ENCODE measurements at regions not wholly inside any gene's neighbourhood (a gene's known extent, or its start where the extent isn't known, plus 50 kb on each side); places are given as distances from the start of the nearest gene placed in this dataset.

GRCh38 chr10:131585761-131586160, 274.2 kb upstream of the TCERG1L start:
- DNase-seq, result no peak

GRCh38 chr10:131586958-131587357, 275.4 kb upstream of the TCERG1L start:
- DNase-seq, result no peak

DNA sequence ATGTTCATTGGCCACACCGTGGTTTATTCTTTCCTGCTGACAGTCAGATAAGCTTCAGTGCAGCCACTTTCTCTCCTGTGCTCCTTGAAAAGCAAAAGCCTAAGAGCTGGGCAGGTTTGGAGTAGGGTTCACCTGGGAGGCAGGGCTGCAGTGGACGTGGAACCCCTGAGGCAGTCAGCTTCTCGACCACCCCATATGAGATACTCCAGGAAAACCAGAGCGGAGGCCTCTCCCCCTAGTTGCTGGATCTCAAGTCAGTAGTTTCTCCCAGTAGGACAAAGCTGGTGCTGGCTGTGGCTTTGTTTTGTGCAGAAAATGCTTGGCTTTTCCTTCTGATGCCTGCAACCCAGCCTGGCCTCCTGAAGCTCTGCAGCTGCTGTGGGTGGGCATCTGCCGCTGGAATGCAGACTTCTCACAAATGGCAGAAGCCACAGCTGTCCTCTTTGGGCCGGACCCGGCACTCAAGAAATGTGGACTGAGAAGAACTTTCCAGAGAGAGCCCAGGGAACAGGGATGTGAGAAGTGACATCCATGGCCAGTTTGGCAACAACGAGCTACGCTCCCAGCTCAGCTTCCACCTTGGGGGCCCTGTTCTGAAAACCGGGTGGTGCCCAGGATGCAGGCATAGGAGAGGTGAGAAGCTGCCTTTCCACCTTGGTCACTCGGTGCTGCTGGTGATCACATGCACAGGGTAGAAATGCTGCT, 276.6 kb upstream of the TCERG1L start:
- DNase-seq, result no peak

DNA sequence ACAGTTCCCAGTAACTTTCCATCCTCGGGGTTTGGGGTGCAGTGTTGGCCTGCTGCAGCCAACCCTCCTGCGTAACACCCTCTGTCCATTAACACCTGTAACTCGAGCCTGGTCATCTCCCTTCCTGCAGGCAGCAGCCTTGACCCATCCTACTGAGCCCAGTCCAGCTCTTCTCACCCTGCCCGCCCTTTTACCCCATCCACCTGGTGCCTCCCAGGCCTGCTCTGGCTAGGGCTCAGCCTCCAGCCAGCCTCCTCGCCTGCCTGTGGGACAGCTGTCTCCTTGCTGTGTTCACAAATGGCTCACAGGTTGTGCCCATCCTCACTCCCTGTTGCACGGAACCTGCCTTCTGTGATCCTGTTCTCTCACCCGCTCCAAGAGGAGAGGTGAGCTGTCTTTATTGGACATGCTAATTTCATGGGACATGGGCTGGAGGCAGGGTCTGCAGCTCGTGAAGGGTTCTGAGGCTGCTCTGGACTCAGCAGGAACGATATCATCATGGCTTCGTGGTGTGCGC, 277.2 kb upstream of the TCERG1L start:
- DNase-seq, result no peak

GRCh38 chr10:131590567-131590966, 279.0 kb upstream of the TCERG1L start:
- no peak for DNase-seq

GRCh38 chr10:131591936-131592335, 280.4 kb upstream of the TCERG1L start:
- no peak for DNase-seq

DNA sequence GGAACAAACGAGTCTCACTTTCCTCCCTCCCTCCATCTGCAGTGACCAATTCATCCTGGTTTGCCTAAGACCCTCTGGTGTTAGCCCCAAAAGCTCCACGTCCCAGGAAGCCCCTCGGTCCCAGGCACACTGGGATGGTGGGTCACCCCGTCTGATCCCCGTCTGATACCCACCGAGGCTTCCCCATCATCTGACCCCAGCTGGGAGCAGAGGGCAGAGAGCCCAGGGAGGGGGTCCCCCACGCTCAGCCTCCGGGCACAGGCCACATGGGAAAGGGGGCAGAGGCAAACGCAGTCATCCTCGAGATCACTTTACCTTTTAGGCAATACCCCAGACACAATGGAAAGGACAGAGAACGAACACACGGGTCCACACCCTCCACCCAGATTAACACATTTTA, 291.6 kb upstream of the PPP2R2D start:
- DNase-seq, result no peak

DNA sequence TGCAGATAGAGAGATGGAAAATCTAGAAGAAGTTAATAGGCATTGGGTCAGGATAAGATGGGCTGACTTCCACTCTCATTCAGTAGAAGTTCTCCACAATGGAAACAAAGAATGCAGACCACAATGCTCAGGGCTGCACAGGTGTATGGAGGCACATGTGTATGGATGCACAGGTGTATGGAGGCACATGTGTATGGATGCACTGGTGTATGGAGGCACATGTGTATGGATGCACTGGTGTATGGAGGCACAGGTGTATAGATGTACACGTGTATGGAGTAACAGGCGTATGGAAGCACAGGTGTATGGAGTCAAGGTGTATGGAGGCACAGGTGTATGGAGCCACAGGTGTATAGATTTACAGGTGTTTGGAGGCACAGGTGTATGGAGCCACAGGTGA, 285.7 kb upstream of the PPP2R2D start:
- DNase-seq, result no peak

DNA sequence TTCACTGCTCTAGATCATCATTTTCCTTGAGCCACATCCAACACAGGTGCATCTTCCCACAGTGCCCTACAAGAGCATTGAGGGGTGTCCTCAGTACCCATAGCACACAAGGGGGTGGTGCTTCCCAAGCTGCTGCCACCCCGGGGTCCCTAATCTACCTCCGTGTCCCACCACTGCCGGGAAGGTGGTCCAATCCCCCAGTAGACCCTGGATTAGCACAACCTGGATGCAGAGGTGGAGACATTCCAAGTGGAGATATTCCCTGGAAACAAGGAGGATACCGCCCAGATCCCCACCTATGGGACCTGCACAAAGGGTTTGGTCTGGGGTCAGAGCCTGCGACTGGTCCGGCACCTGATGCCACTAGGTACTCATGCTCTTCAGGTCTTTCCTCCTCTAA, 284.8 kb upstream of the PPP2R2D start:
- no peak for DNase-seq

DNA sequence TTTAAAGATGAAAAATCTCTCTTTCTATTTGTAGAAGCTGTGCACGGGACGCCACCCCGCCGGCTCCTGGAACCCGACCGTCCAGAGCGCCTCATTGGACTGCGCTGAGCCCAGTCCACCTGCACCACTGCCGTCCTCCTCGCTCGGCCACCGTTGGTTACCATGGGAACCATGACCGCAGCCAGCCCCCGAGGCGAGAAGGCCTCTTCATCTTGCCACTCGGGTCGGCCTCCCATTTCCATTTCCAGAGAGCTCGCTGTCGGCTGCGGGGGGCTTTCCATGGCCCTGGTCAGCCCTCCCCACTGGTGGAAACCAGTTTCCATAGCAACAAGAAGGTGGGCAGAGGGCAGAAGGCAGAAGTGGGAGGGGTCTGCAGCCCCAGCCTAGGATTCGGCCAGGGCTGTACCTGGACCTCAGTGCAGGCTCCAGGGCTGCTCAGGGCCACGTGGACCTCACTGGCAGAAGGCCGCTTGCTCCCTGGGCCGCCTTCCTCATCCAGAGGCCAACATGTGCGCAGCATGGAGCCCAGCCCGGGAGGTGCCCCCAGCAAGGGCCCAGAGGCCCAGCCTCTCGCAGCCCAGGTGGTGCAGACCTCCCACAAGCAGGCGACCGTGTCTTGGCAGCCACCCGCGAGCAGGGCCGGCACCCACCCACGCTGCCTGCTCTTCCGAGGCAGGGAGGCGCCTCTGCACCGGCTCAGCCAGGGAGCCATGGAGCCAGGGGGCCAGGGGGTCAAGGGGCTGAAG, 283.5 kb upstream of the PPP2R2D start:
- DNase-seq, result peak; percentile 62

DNA sequence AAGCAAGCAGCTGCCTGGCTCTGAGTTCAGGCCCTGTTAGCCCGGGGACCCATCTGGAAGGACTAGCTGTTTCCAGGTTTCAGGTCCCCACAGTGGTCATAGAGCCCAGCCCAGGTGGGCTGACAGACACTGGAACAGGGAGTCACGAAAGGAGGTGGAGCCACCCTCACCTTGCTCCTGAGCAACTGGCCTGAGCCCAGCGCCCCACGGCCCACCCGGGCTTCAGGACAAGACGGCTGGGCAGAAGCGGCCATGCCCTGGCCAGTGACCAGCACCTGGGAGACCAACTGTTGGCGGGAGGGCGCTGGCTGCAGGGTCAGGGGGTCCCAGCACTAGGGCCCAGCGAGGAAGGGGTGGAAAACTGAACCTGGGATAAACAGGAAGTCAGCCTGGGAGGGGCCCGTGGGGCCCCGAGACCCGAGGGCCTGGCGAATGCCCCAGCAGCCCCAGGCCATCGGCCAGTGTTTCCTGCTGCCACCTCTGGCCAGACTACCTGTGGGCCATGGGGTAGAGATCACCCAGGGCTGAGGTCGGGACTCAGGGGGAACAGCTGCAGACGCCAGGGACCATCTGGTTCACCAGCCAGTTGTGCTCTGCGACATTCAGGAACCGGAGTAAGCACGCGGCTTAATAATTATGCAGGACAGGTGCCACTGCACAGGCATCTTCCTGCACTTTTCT, 282.1 kb upstream of the PPP2R2D start:
- no peak for DNase-seq

DNA sequence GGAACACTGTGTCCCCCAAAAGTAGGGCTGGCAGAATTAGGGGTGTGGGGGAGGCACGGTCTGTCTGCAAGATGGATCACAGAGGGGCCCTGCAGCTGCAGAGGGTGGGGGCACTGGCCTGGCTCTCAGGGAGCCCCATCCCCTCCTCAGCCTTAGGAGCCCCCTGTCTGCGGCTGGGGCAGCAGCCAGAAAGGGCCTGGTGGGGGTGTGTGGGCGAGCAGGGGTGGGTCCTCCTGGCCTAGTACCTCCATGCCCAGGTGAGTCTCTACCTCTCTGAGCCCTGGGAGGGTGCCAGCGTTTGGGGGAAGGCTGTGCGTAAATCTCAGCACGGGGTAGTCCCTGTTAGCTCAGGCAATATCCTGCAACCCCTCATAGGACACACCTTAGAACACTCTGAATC, 280.5 kb upstream of the PPP2R2D start:
- DNase-seq, result no peak

DNA sequence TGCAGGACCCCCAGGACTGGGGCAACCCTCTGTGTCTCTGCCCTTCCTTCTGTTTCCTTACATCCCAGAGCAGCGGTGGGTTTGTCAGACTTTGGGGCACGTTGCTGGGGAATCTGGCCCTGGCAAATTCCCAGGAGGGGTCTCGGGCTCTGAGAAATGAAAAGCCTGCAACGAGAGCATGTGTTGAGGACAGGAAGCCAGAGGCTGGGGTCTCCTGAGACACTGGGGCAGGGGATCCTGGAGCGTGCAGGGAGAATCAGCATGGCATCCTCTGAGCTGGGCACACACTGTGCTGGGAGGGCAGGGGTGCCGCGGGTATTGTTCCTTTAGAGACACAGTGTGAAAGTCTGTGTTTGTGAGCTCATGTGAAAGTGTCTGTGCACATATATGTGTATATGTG, 279.9 kb upstream of the PPP2R2D start:
- DNase-seq, result no peak

GRCh38 chr10:131621784-131622624, 278.8 kb upstream of the PPP2R2D start:
- no peak for DNase-seq

- no peak for DNase-seq
Measured at GRCh38 chr10:131625041-131625440, 275.8 kb upstream of the PPP2R2D start.

DNA sequence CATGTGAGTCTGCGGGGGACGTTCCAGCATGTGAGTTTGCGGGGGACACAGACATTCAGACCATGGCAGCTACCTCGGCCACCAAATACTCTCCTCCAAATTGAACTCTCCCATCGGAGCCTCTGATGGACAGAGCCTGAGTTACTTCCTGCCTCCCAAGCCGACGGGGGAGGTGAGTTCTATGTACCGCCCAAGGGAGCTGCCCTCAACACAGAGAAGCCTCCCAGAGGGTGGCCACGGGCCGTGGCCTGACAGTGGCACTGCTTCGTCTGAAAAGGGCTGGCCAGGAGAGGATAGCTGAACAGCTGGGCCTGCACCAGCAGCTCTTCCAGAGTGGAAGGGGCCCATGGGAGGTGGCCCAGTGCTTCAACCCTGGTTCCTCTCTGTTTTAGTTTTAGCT, 274.5 kb upstream of the PPP2R2D start:
- no peak for DNase-seq

GRCh38 chr10:131629026-131629770, 271.6 kb upstream of the PPP2R2D start:
- no peak for DNase-seq

DNA sequence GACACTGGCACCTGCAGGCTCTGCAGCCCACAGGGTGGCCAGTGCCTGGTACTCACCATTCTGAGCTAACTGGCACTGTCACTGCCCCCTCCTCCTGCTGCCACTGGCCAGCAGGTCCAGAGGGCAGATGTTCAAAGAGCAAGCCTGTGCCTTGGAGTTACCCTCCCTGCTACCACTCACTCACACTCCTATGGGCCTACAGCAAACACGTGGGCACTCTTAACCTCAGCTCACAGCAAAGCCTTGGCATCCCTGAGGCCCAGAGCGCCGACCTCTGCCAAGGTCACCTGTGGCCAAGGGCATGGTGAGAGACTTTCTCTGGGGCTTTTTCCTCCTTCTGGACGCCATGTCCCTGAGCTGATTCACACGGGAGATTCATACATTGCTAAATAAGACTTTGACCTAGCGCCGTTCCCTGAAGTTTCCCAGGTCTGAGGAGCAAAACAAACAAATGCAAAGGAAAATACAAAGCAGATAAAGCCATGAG, 270.0 kb upstream of the PPP2R2D start:
- no peak for DNase-seq

- no peak for DNase-seq
Measured at GRCh38 chr10:131631619-131632018, 269.2 kb upstream of the PPP2R2D start.

DNA sequence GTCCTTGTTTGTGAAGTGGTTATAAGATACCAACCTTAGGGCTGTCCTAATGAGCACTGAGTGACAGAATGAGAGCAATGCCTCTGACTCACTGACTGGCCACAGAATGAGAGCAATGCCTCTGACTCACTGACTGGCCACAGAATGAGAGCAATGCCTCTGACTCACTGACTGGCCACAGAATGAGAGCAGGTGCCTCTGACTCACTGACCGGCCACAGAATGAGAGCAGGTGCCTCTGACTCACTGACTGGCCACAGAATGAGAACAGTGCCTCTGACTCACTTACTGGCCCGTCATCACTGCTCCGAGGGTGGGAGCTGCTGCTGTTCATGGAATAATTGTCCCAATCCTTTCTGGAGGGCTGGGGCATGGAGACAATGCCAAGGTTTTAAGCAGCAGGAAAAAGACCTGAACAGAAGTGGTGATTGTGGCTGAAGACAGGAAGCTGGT, 265.2 kb upstream of the PPP2R2D start:
- no peak for DNase-seq

DNA sequence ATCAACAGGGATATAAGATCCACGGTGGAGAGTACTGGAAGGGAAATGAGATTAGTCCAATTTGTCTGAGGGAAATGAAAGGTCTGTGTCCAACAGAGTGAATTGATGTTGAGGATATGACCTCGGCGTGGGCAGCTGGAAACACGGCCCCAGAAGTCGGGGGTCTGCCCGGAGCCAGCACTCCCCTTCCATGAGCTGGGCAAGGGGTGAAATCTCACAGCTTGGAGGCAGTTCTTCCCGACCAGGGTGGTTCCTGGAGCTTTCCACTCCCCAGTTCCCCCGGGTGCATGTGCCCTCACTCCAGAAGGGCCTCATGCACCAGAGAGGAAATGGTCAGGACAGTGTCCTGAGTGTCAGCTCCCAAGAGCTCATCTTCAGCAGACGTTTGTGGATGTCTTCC, 264.7 kb upstream of the PPP2R2D start:
- DNase-seq, result no peak

Data from eye (tissue), 1 donor.